Activated naive CD8-positive, alpha-beta T cell treated with anti-CD3 and anti-CD28 coated beads, Interleukin-2, amount 10 ng/mL, durations not matched to agents 7 days and 5 days (primary cell): ENCODE measurements at regions not wholly inside any gene's neighbourhood (a gene's known extent, or its start where the extent isn't known, plus 50 kb on each side); places are given as distances from the start of the nearest gene placed in this dataset.
"Not testable (repeated sequence)": the region's sequence is repeated elsewhere in the genome, so short reads cannot be mapped to it uniquely, and the experiment has no call there.

Experiments used
- ATAC-seq: fragments of 150-1000 bp; cut with Tn5 transposase; one replicate; pipeline ENCODE4 v1.10.0; 2021; ENCODE audit warnings: low read depth, moderate library complexity
- POLR2A ChIA-PET: fragments of 350-600 bp; sonication (Branson Sonifier 250); formaldehyde crosslinking; loops from one replicate; lab custom pipeline; 2021; ENCODE audit warnings: antibody characterized with exemption; lab: Charles Lee
- DNase-seq: peaks from one replicate; pipeline ENCODE4 v3.0.0; 2021
- H3K27ac Mint-ChIP-seq: one replicate; pipeline ENCODE4 v1.8.0; 2022; ENCODE audit warnings: mild to moderate bottlenecking, mixed read lengths
- H3K27me3 Mint-ChIP-seq: one replicate; pipeline ENCODE4 v1.8.0; 2022; ENCODE audit warnings: mild to moderate bottlenecking, moderate library complexity, mixed read lengths
- H3K36me3 Mint-ChIP-seq: one replicate; pipeline ENCODE4 v1.8.0; 2021; ENCODE audit warnings: mild to moderate bottlenecking, mixed read lengths
- H3K4me1 Mint-ChIP-seq: one replicate; pipeline ENCODE4 v1.8.0; 2021; ENCODE audit warnings: mixed read lengths
- H3K4me3 Mint-ChIP-seq: one replicate; pipeline ENCODE4 v1.8.0; 2022; ENCODE audit warnings: mild to moderate bottlenecking, moderate library complexity, mixed read lengths
- H3K9me3 Mint-ChIP-seq: one replicate; pipeline ENCODE4 v1.8.0; 2021; ENCODE audit warnings: mixed read lengths

DNA sequence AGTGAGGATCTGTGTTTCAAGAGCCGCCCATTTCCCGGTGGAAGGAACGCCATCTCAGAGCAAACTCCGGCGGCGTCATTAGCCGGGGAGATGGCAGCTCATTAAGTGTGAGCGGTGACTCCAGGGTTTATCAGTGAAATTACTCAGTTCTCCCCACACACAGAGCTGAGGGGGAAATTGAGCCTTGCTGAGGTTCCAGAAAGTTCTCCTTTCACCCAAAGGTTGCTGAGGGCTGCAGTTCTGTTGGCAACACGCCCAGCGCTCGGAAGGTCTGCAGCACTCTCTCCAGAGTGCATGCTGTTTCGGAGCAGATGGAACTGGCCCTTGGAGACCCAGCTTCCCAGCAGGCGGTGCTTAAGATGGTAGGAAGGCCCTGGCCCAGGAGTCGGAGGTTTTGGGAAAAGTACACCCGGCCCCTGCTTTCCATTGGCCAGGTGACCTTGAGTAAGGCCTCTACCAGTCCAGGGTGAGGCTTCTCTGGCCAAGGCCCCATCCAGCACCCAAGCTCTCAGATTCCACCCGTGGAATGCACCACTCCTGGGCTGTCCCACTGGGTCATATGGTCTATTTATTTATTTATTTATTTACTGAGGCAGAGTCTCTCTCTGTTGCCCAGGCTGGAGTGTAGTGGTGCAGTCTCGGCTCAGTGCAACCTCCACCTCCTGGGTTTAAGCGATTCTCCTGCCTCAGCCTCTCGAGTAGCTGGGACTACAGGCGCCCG is 167.7 kb upstream of the CIBAR2 start:
- Mint-ChIP-seq H3K27ac (no peak overlapping the region), H3K4me3 (no peak overlapping the region), H3K27me3 (no peaks in the 10 kb centered on the region), H3K9me3 (no peaks in the 10 kb centered on the region), H3K4me1 (no peaks in the 10 kb centered on the region), H3K36me3 (no peaks in the 10 kb centered on the region)
- POLR2A ChIA-PET = no interaction called here
- DNase-seq (no peak), ATAC-seq (no peak)

DNA sequence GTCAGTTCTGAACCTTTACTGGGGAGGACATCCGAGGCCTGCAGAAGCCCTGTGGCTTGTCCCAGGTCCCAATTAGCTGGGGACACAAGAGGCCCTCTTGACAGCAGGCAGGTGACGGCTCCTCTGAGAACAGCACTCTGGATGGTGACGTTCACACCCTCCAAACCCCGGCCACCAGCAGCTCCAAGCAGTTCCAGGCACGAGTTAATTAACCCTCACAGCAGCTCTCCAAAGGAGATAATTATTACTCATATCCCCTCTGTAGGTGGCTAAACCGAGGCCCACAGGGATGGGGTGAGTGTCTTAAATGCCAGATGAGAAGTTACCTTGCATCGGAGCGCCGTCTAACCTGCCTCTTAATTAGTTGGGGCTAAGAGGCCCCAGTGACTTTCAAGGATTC is 168.9 kb upstream of the CIBAR2 start:
- POLR2A ChIA-PET = no interaction called here
- ATAC-seq (no peak), DNase-seq (no peak)
- H3K4me1 Mint-ChIP-seq = no peaks in the 10 kb centered on the region
- H3K4me3 Mint-ChIP-seq = no peak overlapping the region
- no peaks in the 10 kb centered on the region for H3K27me3 Mint-ChIP-seq
- no peaks in the 10 kb centered on the region for H3K36me3 Mint-ChIP-seq
- H3K27ac Mint-ChIP-seq = no peak overlapping the region
- H3K9me3 Mint-ChIP-seq = no peaks in the 10 kb centered on the region

DNA sequence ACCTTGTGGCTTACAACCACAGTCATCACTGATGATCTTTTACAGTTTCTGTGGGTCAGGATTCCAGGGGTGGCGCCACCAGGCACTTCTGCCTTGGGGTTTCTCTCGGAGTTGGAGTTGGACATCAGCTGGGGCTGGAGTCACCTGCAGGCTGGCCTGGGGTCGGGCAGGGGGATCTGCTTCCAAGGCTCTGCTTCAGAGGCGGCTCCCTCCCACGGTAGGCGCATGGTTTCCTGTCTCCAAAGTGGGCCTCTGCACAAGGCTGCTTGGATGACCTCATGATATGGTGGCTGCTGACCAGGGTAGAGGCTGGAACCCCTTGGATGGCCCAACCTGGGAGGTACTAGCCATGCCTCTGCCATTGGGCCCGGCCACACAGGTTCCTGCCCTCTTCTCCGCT is 170.6 kb upstream of the CIBAR2 start:
- Mint-ChIP-seq H3K36me3 (no peaks in the 10 kb centered on the region), H3K9me3 (no peaks in the 10 kb centered on the region), H3K27me3 (no peaks in the 10 kb centered on the region), H3K4me3 (no peak overlapping the region), H3K27ac (no peak overlapping the region), H3K4me1 (no peaks in the 10 kb centered on the region)
- DNase-seq (no peak), ATAC-seq (no peak)
- POLR2A ChIA-PET = no interaction called here

DNA sequence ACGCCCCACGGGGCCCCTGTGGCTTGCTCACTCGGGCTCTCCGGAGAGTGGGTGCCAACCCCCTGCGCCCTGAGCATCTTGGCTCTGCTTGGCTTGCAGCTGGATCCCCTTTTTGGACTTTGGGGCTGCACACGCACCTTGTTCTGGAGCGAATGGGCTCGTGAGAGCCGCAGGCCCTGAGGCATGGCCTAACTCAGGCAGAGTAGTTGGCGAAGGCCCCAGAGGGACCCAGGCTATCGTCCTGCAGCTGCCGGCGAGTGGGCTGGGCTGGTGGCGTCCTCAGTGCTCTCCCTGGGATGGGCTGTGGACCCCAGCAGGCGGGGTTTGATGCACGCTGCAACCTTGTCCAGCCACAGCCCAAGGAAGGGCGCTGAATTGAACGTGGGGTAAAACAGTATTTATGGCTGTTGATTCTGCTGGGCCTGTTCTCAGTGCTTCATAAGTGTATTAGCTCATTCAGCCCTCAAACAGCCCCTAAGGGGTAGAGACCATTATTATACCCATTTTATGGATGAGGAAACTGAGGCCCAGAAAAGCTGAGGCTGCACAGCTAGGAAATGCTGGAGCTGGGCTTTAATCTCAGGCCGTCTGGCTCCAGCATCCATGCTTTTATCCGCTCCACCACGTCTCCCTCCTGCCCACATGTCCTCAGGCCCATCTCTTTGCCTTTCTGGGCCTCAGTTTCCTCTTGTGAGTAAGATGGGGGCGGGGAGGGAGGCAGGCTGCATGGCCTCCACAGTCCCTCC is 171.2 kb upstream of the CIBAR2 start:
- no peaks in the 10 kb centered on the region for H3K36me3 Mint-ChIP-seq
- ATAC-seq = no peak
- H3K27ac Mint-ChIP-seq = no peak overlapping the region
- no peak for DNase-seq
- no peaks in the 10 kb centered on the region for H3K27me3 Mint-ChIP-seq
- H3K9me3 Mint-ChIP-seq = no peaks in the 10 kb centered on the region
- H3K4me3 Mint-ChIP-seq = no peak overlapping the region
- POLR2A ChIA-PET = no interaction called here
- no peaks in the 10 kb centered on the region for H3K4me1 Mint-ChIP-seq

DNA sequence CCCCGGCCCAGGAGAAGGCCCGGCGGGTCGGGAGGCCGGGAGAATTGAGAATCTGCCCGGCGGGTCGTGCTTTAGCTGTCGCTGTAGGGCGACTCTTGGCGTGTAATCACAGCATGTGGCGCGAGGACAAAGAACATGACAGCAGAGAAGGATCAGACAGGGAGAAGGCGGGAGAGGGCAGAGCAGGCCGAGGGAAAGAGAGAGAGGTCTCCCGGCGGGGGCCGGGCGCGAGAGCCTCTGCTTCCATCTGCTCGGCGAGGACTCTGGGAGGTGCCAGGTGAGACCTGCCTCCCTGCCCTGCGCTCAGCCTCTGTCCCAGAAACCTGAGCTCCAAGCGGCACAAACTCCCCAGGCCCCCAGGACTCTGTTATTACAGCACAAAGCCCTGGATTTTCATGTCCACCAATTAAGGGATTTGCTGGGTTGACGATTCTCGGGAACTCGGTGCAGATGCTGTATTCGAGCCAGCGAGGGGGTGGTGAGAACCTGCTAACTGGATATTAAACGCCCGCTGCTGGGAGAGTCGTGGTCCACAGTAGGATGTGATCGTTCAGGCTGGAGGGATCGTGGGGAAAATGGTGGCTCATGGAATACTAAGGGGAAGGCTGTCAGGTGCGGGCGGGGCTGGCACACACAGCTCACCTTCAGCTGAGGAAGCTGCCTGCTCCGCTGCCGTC is 172.0 kb upstream of the CIBAR2 start:
- H3K36me3 Mint-ChIP-seq = no peaks in the 10 kb centered on the region
- no peaks in the 10 kb centered on the region for H3K9me3 Mint-ChIP-seq
- no peaks in the 10 kb centered on the region for H3K27me3 Mint-ChIP-seq
- H3K27ac Mint-ChIP-seq = no peak overlapping the region
- ATAC-seq (no peak), DNase-seq (no peak)
- no peaks in the 10 kb centered on the region for H3K4me1 Mint-ChIP-seq
- POLR2A ChIA-PET = no interaction called here
- no peak overlapping the region for H3K4me3 Mint-ChIP-seq

DNA sequence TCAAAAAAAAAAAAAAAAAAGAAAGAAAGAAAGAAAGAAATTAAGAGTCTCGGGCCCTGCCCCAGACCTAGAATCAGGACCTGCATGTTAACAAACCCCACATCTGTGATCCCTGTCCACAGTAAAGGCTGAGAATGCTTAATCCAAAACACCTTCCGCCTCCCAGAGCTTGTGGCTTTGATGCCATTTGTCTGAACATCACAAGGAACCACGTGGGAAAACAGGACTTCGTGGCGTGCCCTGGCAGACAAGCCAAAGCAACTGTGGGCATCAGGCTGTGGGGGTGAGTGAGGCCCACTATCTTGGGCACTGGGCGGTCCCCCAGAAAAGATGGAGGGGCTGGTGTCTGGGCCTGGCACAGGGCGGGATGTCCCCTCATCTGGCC is 173.4 kb upstream of the CIBAR2 start:
- no peak for DNase-seq
- Mint-ChIP-seq H3K9me3 (no peaks in the 10 kb centered on the region), H3K4me1 (no peaks in the 10 kb centered on the region), H3K27me3 (no peaks in the 10 kb centered on the region), H3K4me3 (no peak overlapping the region), H3K27ac (no peak overlapping the region), H3K36me3 (no peaks in the 10 kb centered on the region)
- POLR2A ChIA-PET = no interaction called here
- ATAC-seq = no peak

DNA sequence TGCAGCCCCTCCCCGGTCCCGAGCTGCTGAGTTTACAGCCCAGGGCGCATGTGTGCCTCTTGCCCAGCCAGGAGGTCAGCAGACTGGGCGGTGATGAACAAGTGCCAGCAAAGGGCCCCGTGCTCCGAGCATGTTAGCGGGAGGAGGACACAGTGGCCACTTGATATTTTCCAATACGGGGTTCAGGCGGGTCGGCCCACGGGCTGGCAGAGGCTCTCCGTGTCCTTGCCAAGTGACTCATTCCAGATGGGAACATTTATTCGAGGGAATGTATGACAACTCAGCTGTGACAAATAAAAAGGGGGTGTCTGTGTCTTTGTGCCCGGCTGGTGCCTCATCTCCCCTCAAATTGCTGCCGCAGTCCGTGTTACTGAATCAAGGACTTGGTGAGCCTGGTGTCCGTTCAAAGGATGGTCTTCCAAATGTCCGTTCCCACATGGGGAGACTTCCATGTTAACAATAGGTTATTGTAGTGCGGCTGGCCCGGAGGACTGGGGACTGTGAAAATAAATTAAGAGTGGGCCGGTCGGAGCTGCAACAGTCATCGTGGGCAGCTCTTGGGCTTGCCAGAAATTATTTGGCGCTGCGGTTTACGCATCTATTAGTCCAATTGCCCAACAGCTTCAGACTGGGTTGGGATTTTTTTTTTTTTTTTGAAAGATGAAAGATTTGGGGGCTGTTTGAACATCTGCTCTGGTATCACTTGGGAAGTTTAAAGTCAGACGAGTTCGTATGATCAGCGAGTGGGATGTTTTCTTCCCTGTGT is 174.0 kb upstream of the CIBAR2 start:
- DNase-seq (no peak), ATAC-seq (no peak)
- H3K9me3 Mint-ChIP-seq = no peaks in the 10 kb centered on the region
- no peak overlapping the region for H3K4me3 Mint-ChIP-seq
- H3K27me3 Mint-ChIP-seq = no peaks in the 10 kb centered on the region
- POLR2A ChIA-PET = interaction anchor here (0.7 kb wide), 1 partner anchor 30 kb away, joined by 3 read pairs; no protein-coding TSS in a partner anchor
- no peaks in the 10 kb centered on the region for H3K4me1 Mint-ChIP-seq
- H3K27ac Mint-ChIP-seq = no peak overlapping the region
- no peaks in the 10 kb centered on the region for H3K36me3 Mint-ChIP-seq

DNA sequence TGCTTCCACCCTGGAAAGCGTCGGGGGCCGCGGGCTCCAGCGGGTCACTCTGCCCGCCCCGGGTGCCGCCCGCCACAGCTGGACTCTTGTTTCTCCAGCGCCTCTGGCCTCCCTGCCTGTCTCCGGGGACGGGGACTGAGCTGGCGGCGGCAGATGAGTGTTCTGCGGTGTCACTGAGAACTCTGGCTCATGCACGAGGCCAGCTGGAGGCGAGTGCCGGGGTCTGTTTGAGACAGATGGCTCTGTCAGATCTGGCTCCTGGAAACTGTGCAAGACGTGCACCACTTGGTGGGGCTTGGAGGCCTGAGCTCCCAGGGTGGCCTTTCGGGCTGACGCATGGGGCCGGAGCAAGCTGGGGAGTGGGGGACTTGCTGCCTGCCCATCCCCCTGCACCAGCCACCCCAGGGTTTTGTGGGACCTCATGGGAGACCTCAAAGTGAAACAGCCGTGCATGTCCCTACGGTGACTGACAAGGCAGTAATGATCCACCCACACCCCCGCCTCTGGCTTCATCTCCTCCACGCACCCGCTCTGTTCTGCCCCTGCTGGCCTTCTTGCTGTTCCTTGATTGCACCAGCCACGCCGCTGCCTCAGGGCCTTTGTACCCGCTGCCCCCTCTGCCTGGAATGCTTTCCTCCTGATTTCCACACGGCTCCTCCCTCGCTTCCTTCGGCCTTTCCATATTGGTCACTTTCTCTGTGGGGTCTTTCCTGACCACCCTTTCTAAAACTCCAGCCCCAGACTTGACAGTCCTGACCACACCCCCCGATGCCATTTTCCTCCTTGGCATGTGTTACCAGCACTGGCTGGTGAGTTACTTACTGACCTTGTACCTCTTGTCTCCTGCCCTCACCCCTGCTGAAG is 174.9 kb upstream of the CIBAR2 start:
- POLR2A ChIA-PET = no interaction called here
- no peak overlapping the region for H3K27ac Mint-ChIP-seq

DNA sequence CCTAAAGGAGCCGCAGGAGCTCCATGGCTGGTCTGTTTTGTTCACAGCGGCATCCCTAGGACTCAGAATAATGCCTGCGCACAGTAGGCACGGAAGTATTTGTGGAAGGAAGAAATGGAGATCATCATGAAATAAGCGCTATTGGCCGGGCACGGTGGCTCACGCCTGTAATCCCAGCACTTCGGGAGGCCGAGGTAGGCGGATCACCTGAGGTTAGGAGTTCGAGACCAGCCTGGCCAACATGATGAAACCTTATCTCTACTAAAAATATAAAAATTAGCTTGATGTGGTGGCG is 175.5 kb upstream of the CIBAR2 start:
- H3K4me1 Mint-ChIP-seq, H3K27ac Mint-ChIP-seq, H3K4me3 Mint-ChIP-seq, H3K27me3 Mint-ChIP-seq, POLR2A ChIA-PET, ATAC-seq, H3K9me3 Mint-ChIP-seq, H3K36me3 Mint-ChIP-seq, DNase-seq: not testable (repeated sequence)

More for the DNA sequence above, 174.9 kb upstream of the CIBAR2 start:
- Mint-ChIP-seq H3K9me3 (no peaks in the 10 kb centered on the region), H3K4me1 (no peaks in the 10 kb centered on the region), H3K4me3 (no peak overlapping the region), H3K36me3 (no peaks in the 10 kb centered on the region), H3K27me3 (no peaks in the 10 kb centered on the region)
- ATAC-seq = no peak
- DNase-seq = no peak

DNA sequence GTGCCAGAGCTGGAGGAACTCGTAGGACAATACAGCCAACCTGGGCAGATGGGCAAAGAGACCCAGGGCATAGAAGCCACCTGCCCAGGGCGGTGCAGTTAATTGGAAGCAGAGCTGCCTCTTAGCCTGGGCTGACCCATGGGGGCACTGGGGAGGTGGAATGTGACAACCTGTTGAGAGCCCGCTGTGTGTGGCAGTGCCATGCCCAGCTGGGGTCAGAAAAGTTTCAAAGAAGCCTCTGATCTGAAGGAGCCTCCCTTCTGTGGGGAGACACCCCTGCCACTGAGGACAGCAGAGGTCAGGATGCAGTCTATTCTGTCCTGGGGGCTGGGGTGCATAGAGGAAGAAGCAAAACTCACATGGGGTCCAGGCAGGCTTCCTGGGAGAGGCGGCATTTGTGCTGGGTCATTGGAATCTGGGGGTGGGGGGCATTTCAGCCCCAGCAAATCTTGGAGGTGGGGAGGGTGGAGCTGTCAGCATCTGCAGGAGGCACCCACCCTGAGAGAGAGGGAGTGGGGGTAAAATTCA is 176.1 kb upstream of the CIBAR2 start:
- no peaks in the 10 kb centered on the region for H3K9me3 Mint-ChIP-seq
- DNase-seq (no peak), ATAC-seq (no peak)
- H3K36me3 Mint-ChIP-seq = no peaks in the 10 kb centered on the region
- no peak overlapping the region for H3K27ac Mint-ChIP-seq
- H3K4me1 Mint-ChIP-seq = no peaks in the 10 kb centered on the region
- no peaks in the 10 kb centered on the region for H3K27me3 Mint-ChIP-seq
- no peak overlapping the region for H3K4me3 Mint-ChIP-seq
- POLR2A ChIA-PET = no interaction called here

DNA sequence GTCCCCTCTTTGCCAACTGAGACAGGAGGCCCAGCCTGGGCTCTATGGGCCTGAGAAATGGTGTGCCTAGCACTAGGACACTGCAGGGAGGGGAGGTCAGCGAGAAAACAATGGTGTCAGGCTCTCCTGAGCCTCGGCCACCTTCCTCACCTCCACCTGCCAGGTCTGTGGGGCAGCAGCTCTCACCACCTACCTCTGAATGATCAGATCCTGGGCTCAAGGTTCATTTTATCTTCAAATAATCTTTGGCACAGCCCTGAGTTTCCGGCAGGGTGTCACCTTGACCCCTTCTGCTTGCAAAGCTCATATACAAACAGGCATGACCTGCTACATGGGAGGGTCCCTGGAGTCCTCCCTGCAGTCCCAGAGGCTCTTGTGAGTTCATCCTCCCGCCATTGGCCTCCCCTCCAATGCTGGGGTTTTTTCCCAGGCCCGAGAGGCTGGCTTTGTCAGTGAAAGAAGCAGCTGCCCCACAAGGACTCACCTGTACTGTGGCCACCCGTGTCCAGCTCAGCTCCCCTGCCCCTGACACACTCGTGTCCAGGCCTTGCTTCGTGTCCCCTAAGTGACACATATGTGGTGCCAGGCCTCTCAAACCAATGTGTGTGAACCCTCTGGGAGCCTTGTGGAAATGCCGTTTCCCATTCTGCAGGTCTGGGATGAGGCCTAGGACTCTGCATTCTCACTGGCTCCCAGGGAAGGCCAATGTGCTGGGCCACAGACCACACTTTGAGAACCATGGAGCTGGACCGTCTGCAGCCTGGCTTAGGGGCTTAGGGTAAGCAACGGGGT is 176.8 kb upstream of the CIBAR2 start:
- Mint-ChIP-seq H3K9me3 (no peaks in the 10 kb centered on the region), H3K27me3 (no peaks in the 10 kb centered on the region), H3K36me3 (no peaks in the 10 kb centered on the region), H3K27ac (no peak overlapping the region), H3K4me1 (no peaks in the 10 kb centered on the region), H3K4me3 (no peak overlapping the region)
- POLR2A ChIA-PET = no interaction called here
- no peak for DNase-seq
- no peak for ATAC-seq
